Rectal smooth muscle tissue (tissue), 1 donor: ENCODE measurements at regions not wholly inside any gene's neighbourhood (a gene's known extent, or its start where the extent isn't known, plus 50 kb on each side); places are given as distances from the start of the nearest gene placed in this dataset.

Source experiments
- H3K27ac ChIP-seq: one replicate; pipeline ENCODE4 v1.7.0; 2013; ENCODE audit warnings: low read depth, low read length, inconsistent platforms
- H3K27me3 ChIP-seq: one replicate; pipeline ENCODE4 v1.7.0; 2013; ENCODE audit warnings: low read length; ENCODE audit not compliant: control insufficient read depth, insufficient read depth
- H3K36me3 ChIP-seq: one replicate; pipeline ENCODE4 v1.7.0; 2013; ENCODE audit warnings: low read length; ENCODE audit not compliant: control insufficient read depth, insufficient read depth
- H3K4me1 ChIP-seq: one replicate; pipeline ENCODE4 v1.7.0; 2013; ENCODE audit warnings: low read length; ENCODE audit not compliant: control insufficient read depth, insufficient read depth
- H3K4me3 ChIP-seq: one replicate; pipeline ENCODE4 v1.7.0; 2013; ENCODE audit warnings: low read length
- H3K9ac ChIP-seq: one replicate; pipeline ENCODE4 v1.7.0; 2013; ENCODE audit warnings: low read length

DNA sequence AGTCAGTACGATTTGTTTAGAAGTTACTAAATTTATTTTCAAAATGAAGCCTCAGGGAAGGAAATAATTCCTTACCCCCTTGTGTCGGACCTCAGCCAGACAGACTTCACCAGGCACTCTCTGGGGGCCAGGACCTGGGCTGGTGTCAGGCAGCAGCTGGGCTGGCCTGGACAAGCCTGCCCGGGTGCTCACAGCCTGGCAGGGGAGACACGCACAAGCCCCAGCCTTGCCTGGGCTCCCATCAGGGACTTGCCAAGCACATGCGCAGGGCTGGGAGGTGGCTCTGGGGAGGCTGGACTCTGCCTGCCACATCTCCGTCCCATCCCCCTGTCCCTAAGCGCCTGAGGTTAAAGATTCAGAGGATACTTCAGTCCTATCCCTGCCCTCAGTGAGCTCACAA is 56.8 kb upstream of the HS6ST1 start:
- H3K9ac ChIP-seq = no peak overlapping the region
- H3K4me1 ChIP-seq = peaks cover 29% of the 10 kb centered on the region
- H3K36me3 ChIP-seq = no peaks in the 10 kb centered on the region
- peak overlapping the region; percentile 65 for H3K27ac ChIP-seq
- no peak overlapping the region for H3K4me3 ChIP-seq
- H3K27me3 ChIP-seq = no peaks in the 10 kb centered on the region

DNA sequence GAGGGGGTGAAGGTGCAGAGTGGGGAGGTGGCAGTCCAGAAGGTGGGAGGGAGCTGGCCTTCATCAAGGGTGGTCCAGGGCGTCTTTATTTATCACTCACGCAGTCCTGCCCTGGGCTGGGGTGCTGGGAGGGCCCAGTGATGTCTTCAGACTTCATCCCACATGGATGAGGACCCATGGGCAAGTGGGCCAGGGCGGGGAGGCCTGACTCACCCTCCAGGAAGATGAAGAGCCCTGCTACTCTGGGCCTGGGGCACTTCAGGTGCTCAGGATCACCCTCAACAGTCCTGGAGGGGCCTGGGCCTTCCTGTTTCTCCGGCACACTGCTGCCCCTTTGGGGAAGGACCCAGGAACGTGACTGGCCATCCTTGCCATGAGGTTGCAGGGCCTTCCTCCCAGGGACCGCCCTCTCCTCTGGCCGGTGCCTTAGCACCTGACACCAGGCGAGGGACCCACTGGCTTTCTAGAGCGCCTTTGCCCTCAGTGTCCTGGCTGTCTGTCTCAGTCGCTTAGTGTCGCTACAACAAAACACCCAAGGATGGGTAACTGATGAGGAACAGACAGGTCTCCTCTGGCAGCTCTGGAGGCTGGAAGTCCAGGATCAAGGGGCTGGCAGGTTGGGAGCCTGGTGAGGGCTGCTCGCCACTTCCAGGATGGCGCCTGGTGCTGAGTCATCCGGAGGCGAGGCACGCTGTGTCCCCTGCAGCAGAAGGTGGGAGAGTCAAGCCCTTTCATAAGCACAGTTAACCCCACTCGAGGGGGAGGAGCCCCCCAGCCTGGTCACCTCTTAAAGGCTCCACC is 57.8 kb upstream of the HS6ST1 start:
- H3K4me3 ChIP-seq = no peak overlapping the region
- H3K27ac ChIP-seq = no peak overlapping the region
- H3K9ac ChIP-seq = no peak overlapping the region
- H3K27me3 ChIP-seq = no peaks in the 10 kb centered on the region
- peaks cover 29% of the 10 kb centered on the region for H3K4me1 ChIP-seq
- H3K36me3 ChIP-seq = no peaks in the 10 kb centered on the region

- Histone ChIP-seq H3K4me1 (peaks cover 29% of the 10 kb centered on the region), H3K36me3 (no peaks in the 10 kb centered on the region), H3K27me3 (no peaks in the 10 kb centered on the region), H3K9ac (no peak overlapping the region), H3K27ac (no peak overlapping the region), H3K4me3 (no peak overlapping the region)
These were observed 58.6 kb upstream of the HS6ST1 start for GRCh38 chr2:128377071-128377910.

GRCh38 chr2:128378231-128379020 is 59.8 kb upstream of the HS6ST1 start:
- H3K36me3 ChIP-seq = no peaks in the 10 kb centered on the region
- no peak overlapping the region for H3K9ac ChIP-seq
- no peak overlapping the region for H3K4me3 ChIP-seq
- no peak overlapping the region for H3K27ac ChIP-seq
- no peaks in the 10 kb centered on the region for H3K27me3 ChIP-seq
- peaks cover 29% of the 10 kb centered on the region for H3K4me1 ChIP-seq

DNA sequence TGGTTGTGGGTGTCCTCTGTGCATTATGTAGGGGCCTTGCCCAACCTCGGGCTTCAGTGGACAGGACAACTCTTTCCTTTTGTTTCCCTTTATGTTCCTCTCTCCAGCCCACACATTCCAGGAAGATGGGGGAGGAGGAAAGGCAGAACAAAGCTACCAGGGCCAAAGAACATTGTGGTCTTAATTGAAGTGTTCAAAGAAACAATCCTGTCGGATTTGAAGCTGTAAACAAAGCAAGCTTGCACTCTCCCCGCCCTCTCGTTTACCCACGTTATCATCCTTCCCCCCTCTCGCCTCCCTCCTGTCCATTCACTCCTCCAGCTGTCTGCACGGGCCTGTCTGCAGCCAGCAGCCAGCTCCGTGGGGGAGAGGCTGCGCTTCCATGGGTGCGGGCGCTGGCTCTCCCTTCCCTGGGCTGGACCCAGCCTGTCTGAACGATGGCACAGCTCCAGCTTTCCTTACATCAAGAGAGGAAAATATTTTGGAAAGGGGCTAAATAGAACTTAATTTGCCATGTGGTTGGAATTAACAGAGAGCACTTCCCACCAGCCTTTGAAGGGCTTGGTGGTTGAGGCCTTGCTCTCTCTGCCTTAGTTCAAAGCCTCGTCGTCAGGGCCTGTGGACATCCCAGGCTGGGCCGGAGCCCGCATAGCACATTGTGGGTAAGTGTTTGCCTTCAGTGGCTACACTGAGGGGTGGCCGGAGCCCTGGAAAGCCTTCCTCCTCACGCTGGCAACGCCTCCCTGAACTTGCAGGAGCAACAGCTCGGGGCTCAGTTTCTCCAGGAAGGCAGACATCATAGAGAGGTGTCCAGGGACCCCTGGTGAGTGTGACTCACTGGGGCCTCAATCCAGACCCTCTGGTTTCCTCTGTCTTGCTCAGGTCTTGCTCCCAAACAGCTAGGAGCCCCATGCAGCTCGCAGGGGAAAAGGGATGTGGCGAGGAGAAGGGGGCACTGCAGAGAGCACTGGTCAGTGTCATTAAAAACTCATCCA is 60.6 kb upstream of the HS6ST1 start:
- Histone ChIP-seq H3K27ac (no peak overlapping the region), H3K4me1 (peaks cover 24% of the 10 kb centered on the region), H3K36me3 (no peaks in the 10 kb centered on the region), H3K4me3 (no peak overlapping the region), H3K9ac (no peak overlapping the region), H3K27me3 (no peaks in the 10 kb centered on the region)

GRCh38 chr2:128380061-128380889 is 61.6 kb upstream of the HS6ST1 start:
- H3K4me3 ChIP-seq = no peak overlapping the region
- no peak overlapping the region for H3K9ac ChIP-seq
- no peak overlapping the region for H3K27ac ChIP-seq
- peaks cover 18% of the 10 kb centered on the region for H3K4me1 ChIP-seq
- no peaks in the 10 kb centered on the region for H3K27me3 ChIP-seq
- no peaks in the 10 kb centered on the region for H3K36me3 ChIP-seq

- no peak overlapping the region for H3K27ac ChIP-seq
- H3K4me3 ChIP-seq = no peak overlapping the region
- no peak overlapping the region for H3K9ac ChIP-seq
- no peaks in the 10 kb centered on the region for H3K27me3 ChIP-seq
- H3K4me1 ChIP-seq = peaks cover 13% of the 10 kb centered on the region
- no peaks in the 10 kb centered on the region for H3K36me3 ChIP-seq
These were observed 62.6 kb upstream of the HS6ST1 start for GRCh38 chr2:128380961-128381938.

DNA sequence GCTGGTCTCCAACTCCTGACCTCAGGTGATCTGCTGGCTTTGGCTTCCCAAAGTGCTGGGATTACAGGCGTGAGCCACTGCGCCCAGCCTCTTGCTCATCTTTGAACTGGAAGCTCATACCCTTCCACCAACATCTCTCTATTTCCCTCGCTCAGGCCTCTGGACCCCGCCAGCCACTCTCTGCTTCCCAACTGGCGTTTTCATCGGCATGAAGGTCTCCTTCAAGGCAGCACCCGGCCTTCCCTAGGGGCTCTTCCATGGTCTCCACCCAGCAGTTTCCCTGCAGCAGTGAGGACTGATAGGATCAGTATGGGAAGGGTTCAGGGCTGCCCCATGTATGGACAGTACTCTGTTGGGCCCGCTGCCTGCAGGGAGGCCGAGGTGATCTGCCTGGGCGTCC is 65.8 kb upstream of the HS6ST1 start:
- no peaks in the 10 kb centered on the region for H3K27me3 ChIP-seq
- H3K36me3 ChIP-seq = no peaks in the 10 kb centered on the region
- H3K4me1 ChIP-seq = peaks cover 2% of the 10 kb centered on the region
- no peak overlapping the region for H3K9ac ChIP-seq
- no peak overlapping the region for H3K4me3 ChIP-seq
- H3K27ac ChIP-seq = no peak overlapping the region

DNA sequence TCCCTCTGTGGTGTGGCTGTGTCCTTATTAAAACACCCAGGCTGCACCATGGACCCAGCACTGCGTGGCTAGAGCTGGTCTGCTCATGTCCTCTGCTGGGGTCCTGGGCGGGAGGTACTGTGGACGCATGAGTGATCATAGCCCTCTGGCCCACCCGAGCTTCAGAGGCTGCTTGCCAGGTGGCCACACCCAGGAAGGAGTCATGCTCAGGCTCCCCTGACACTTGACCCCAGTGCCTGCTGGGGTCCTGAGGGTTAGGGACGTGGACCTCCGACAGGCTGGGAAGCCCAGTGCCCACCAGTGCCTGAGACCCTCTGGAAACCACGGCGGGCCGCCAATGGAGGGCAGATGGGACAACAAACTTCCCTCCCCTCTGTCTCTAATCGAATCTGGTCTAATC is 66.3 kb upstream of the HS6ST1 start:
- Histone ChIP-seq H3K27ac (no peak overlapping the region), H3K4me1 (no peaks in the 10 kb centered on the region), H3K9ac (no peak overlapping the region), H3K27me3 (no peaks in the 10 kb centered on the region), H3K36me3 (no peaks in the 10 kb centered on the region), H3K4me3 (no peak overlapping the region)

GRCh38 chr2:128385365-128385764 is 66.7 kb upstream of the HS6ST1 start:
- no peak overlapping the region for H3K4me3 ChIP-seq
- H3K9ac ChIP-seq = no peak overlapping the region
- H3K4me1 ChIP-seq = no peaks in the 10 kb centered on the region
- no peaks in the 10 kb centered on the region for H3K36me3 ChIP-seq
- H3K27me3 ChIP-seq = no peaks in the 10 kb centered on the region
- H3K27ac ChIP-seq = no peak overlapping the region
